ENCODE measurements at regions not wholly inside any gene's neighbourhood (a gene's known extent, or its start where the extent isn't known, plus 50 kb on each side); places are given as distances from the start of the nearest gene placed in this dataset.
"Not testable (repeated sequence)": the region's sequence is repeated elsewhere in the genome, so short reads cannot be mapped to it uniquely, and the experiment has no call there.

DNA sequence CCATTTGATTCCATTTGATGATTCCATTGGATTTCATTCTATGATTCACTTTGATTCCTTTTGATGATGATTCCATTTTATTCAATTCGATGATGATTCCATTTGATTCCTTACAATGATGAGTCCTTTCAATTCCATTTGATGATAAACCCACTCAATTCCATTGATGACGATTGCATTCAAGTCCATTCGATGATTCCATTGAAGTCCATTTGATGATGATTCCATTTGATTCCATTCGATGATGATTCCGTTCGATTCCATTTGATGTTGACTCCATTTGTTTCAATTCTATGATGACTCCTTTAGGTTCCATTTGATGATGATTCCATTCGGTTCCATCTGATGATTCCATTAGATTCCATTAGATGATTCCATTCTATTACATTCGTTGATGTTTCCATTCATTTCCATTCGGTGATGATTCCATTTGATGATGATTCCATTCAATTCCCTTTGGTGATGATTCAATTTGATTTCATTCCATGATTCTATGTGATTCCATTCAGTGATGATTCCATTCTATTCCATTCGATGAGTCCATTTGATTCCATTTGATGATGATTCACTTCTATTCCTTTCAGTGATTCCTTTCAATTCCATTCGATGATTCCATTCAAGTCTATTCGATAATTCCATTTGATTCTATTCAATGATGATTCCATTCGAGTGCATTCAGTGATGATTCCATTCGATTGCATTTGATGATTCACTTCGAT lies 1106.0 kb downstream of the RPIA start:
- DNase-seq (ENCODE audit: low read depth), result no peak

DNA sequence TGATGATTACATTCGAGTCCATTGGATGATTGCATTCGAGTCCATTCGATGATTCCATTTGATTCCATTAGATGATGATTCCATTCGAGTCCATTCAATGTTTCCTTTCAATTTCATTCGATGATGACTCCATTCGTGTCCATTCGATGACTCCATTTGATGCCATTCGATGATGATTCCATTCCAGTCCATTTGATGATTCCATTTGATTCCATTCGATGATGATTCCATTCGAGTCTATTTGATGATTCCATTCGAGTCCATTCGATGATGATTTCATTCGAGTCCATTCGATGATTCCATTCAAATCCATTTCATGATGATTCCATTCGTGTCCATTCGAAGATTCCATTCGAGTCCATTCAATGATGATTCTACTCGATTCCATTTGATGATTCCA lies 1109.7 kb downstream of the RPIA start:
- not testable (repeated sequence) for DNase-seq (ENCODE audit: low read depth)

- DNase-seq (ENCODE audit: low read depth), result not testable (repeated sequence)
Measured at GRCh38 chr2:89806363-89806762, 1114.9 kb downstream of the RPIA start.

GRCh38 chr2:89811295-89811694 lies 1119.8 kb downstream of the RPIA start:
- DNase-seq (ENCODE audit: low read depth), result no peak

DNA sequence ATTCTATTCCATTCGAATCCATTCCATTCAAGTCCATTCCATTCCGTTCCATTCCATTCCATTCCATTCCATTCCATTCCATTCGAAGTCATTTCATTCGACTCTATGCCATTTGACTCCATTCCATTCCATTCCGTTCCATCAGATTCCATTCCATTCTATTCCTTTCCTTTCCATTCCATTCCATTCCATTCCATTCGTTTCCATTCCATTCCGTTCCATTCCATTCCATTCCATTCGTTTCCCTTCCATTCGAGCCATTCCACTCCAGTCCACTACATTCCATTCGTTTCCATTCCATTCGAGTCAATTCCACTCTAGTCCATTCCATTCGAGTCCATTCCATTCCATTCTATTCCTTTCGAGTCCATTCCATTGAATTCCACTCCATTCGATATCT lies 1120.4 kb downstream of the RPIA start:
- not testable (repeated sequence) for DNase-seq (ENCODE audit: low read depth)

- not testable (repeated sequence) for DNase-seq (ENCODE audit: low read depth)
Measured at GRCh38 chr2:89814359-89814758, 1122.9 kb downstream of the RPIA start.

DNA sequence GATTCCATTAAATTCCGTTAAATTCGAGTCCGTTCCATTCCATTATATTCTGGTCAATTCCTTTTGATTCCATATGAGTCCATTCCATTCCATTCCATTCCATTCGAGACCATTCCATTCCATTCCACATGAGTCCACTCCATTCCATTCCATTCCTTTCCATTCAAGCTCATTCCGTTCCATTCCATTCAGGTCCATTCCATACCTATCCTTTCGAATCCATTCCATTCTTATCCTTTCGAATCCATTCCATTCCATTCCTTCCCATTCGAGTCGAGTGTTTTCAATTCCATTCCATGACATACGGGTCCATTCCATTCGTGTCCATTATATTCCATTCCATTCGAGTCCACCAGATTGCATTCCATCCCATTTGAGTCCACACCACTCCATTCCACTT lies 1127.4 kb downstream of the RPIA start:
- no peak for DNase-seq (ENCODE audit: low read depth)

DNA sequence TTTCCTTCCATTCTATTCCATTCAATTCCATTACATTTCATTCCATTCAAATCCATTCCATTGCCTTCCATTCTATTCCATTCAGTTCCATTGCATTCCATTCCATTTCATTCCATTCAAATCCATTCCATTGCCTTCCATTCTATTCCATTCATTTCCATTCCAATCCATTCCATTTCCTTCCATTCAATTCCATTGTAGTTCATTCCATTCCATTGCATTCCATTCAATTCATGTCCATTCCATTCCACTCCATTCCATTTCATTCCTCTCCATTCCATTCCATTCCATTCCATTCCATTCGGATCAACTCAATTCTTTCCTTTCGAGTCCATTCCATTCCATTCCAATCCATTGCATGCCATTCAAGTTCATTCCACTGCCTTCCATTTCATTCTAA lies 1128.3 kb downstream of the RPIA start:
- DNase-seq (ENCODE audit: low read depth), result no peak

GRCh38 chr2:89820248-89820647 lies 1128.8 kb downstream of the RPIA start:
- no peak for DNase-seq (ENCODE audit: low read depth)

DNA sequence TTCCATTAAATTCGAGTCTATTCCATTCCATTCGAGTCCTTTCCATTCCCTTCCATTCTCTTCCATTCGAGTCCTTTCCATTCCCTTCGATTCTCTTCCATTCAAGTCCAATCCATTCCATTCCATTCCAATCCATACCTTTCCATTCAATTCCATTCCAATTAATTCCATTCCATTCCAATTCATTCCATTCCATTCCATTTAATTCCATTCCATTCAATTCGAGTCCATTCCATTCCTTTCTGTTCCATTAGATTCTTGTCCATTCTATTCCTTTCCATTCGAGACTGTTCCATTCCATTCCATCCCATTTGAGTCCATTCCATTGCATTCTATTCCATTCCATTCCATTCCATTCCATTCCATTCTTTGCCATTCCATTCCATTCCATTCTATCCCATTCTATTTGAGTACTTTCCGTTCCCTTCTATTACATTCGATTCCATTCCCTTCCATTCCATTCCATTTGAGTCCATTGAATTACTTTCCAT lies 1130.0 kb downstream of the RPIA start:
- DNase-seq (ENCODE audit: low read depth), result no peak

- not testable (repeated sequence) for DNase-seq (ENCODE audit: low read depth)
Measured at GRCh38 chr2:89822342-89822741, 1130.9 kb downstream of the RPIA start.

DNA sequence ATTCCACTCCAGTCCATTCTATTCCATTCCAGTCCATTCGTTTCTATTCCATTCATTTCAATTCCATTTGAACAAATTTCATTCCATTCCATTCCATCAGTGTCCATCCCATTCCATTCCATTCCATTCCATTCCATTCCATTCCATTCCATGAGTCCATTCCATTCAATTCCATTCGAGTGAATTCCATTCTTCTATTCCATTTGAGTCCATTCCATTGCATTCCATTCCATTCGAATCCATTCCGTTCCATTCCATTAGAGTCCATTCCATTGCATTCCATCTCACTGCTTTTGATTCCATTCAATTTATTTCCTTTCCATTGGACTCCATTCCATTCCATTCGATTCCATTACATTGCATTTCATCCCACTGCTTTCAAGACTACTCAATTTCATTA lies 1132.1 kb downstream of the RPIA start:
- no peak for DNase-seq (ENCODE audit: low read depth)

- no peak for DNase-seq (ENCODE audit: low read depth)
Measured at GRCh38 chr2:89825034-89825433, 1133.6 kb downstream of the RPIA start.

- not testable (repeated sequence) for DNase-seq (ENCODE audit: low read depth)
Measured at GRCh38 chr2:89826741-89827140, 1135.3 kb downstream of the RPIA start.

- not testable (repeated sequence) for DNase-seq (ENCODE audit: low read depth)
Measured at GRCh38 chr2:89827829-89828228, 1136.4 kb downstream of the RPIA start.

DNA sequence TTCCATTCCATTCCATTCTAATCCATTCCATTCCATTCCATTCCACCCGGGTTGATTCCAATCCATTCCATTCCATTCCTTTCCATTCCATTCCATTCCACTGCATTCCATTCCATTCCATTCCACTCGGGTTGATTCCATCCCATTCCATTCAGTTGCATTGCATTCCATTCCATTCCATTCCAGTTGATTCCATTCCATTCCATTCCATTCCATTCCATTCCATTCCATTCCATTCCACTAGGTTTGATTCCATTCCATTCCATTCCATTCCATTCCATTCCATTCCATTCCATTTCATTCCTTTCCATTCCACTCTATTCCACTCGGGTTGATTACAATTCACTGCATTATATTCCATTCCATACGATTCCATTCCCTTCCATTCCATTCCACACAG lies 1136.9 kb downstream of the RPIA start:
- DNase-seq (ENCODE audit: low read depth), result not testable (repeated sequence)

- DNase-seq (ENCODE audit: low read depth), result not testable (repeated sequence)
Measured at GRCh38 chr2:89828961-89829631, 1137.6 kb downstream of the RPIA start.

DNA sequence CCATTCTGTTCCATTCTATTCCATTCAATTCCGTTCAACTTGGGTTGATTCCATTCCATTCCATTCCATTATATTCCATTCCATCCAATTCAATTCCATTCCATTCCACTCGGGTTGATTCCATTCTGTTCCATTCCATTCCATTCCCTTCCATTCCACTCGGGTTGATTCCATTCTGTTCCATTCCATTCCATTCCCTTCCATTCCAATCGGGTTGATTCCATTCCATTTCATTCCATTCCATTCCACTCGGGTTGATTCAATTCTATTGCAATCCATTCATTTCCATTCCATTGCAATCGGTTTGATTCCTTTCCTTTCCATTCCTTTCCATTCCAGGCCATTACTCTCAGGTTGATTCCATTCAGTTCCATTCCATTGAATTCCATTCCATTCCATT lies 1138.4 kb downstream of the RPIA start:
- no peak for DNase-seq (ENCODE audit: low read depth)

- DNase-seq (ENCODE audit: low read depth), result not testable (repeated sequence)
Measured at GRCh38 chr2:89830341-89831218, 1139.1 kb downstream of the RPIA start.

GRCh38 chr2:89831641-89832498 lies 1140.4 kb downstream of the RPIA start:
- DNase-seq (ENCODE audit: low read depth), result no peak

GRCh38 chr2:89833116-89833779 lies 1141.8 kb downstream of the RPIA start:
- DNase-seq (ENCODE audit: low read depth), result no peak

Measured in GM04503 (cell line).